Mesenteric fat pad (tissue), 1 donor: ENCODE measurements at regions not wholly inside any gene's neighbourhood (a gene's known extent, or its start where the extent isn't known, plus 50 kb on each side); places are given as distances from the start of the nearest gene placed in this dataset.
"Not testable (repeated sequence)": the region's sequence is repeated elsewhere in the genome, so short reads cannot be mapped to it uniquely, and the experiment has no call there.

Experiments
- DNase-seq: peaks from one replicate; pipeline ENCODE4 v3.0.0-alpha.2; 2020; ENCODE audit warnings: low spot score
- donor health status: DM: yes; HTN: yes; CAD: no.

DNA sequence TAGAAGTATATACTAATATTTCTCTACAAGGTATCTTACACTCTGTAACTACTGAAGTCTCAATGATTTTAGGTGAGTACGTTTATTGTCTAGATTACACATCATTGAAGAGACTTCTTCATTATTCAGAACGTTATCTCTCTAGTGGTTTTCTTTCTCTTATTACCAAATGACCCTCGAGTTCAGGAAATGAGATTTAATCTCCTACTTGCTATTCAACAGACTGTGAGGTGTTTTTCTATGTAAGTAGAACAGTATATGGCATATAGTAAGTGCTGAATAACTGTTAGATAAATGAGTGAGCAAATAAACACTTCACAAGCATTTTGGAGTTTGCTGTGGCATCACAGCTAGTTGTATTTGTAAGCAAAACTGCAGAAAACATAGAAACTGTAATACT is 947.2 kb upstream of the SLC39A10 start:
- DNase-seq = no peak

DNA sequence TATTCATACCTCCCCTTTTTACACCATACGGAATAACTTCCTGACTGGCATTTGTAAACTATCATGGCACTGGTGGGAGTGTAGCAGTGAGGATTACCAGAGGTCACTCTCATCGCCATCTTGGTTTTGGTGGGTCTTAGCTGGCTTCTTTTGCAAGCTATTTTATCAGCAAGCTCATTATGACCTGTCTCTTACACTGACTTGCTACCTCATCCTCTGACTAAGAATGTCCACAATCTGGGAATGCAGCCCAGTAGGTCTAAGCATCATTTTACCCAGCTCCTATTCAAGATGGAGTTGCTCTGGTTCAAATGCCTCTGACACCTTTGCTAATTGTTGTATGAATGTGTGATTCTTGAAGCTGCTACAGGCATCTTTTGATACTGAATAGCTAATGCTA is 950.8 kb upstream of the SLC39A10 start:
- no peak for DNase-seq

DNA sequence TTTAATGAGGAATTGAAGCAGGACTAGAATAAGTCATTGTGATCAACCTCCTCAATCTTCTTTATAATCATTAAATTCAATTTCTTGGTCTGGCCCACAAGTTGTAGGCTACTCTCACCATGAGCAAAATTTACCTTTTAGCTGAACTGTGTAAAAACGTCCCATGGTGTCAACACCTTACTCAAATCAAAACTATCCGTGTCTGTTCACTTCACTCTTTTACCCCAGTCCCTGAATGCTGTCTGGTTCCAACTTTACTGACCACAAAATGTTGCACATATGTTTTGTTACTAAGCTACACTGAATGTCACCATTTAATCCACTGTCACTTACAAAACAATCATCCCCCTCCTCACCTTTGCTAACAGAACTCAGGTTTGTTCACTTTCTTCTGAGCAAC is 951.6 kb upstream of the SLC39A10 start:
- DNase-seq = no peak

DNA sequence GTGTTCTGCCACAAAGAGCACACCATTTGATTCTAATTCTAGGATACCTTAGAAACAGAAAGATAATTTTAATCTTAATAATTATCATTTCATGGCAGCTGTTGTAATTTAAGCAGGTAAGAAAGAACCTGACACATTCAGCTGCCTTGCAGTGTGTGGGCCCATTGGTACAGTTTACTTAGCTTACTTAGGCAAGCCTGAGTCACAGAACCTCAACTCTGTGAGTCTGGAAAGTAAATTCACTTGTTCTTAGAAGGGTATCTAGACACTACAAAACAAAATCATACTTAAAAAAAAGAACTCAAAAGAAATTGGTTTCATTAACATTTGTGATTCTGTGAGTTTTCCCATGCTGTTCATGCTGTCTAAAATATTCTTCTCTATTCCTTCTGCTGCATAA is 956.3 kb upstream of the SLC39A10 start:
- DNase-seq = no peak

DNA sequence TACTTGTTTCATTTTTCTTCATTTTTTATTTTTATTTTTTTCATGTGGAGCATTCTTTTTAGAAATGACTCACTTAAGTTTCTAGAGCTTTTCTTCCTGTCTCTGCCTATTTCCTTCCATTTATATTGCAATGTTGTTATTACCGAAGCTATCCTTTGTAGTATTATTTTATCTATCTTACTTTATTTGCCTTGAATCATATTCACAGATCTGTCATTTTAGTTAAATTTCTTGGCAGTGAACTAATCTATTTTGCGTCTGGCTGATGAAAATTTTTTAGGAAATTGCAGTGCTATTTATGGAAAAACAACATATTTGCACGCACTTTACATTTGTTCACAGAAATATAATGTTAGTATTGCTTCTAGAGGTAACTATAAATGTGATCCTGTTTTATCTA is 956.9 kb upstream of the SLC39A10 start:
- no peak for DNase-seq

DNA sequence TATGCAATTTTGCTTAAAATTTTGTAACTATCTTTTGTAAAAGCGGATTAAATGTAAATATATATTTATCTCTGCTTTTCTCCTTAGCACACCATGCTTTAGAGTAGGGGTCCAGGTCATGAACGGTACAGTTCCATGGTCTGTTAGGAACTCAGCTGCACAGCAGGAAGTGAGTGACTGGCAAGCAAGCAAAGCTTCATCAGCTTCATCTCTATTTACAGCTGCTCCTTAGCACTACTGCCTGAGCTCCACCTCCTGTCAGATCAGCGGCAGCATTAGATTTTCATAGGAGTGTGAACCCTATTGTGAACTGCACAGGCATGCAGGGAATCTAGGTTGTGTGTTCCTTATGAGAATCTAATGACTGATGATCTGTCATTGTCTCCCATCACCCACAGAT is 959.0 kb upstream of the SLC39A10 start:
- DNase-seq = no peak

DNA sequence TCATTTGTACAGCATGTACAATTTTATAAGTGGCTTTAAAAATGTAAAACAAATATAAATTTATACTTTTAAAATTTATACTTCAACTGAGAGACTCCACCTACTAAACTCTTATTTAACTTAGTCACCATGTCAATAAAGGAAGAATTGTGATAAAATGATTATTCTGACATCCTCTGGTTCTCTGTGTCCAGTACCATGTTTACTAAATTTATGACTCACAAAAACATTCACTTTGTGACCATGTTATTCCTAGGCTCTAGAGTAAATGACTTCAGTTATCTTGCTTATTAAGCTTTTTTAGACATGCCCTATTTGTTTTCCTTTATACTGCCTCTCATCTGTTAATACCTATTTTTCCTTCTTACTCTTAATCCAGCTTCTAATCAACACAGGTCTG is 959.6 kb upstream of the SLC39A10 start:
- no peak for DNase-seq

DNA sequence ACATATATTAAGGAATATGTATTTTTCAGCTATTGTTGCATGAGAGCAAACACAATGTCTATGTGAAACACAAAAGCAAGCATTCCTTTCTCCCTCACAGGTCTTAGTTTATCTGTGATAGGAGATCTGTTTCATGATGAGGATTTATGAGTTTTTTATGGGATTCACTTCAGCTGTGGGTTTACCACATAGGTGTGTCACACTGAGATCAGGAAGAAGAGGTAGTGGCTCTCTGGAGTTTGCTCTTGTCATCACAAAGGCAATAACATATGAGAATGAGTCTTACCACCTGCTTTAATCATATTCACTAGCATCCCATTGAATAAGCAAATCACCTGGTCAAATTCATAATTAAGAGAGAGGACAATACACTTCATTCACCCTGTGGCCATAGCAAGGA is 960.3 kb upstream of the SLC39A10 start:
- no peak for DNase-seq

DNA sequence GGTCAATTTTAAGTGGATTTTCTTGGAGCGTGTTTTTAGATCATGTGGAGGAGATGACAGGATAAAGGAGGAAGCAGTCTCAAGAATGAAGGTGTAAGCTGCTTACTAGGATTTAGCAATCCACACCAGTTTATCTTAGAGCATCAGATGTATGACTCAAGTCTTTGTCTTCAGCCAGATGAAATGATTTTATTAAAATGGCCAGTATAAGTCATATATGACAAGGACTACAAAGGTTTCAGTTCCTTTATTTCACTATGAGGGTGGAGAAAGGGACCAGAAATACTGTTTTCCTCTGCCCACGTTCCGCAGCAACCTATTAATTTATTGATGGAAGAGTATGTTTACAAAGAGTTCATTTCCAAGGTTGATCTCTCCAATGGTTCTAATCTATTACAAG is 970.5 kb upstream of the SLC39A10 start:
- no peak for DNase-seq

DNA sequence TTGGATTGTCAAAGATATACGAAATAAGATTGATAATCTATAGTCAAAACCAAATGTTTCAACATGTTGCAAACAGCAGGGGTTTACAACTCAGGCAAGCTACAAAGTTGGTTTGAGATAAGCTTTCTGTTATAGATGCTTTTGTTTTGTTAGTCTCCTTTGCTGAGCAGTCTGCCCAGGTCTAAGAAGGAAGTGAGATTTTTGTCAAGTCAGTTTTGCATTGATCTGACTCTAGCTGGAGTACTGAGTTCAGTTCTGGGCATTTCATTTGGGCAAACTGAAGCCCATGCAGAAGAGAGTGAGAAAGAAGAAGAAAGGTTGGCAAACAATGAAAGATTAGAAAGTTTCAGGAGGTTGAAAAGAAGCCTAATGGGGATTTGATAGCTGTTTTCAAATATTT is 983.0 kb upstream of the SLC39A10 start:
- no peak for DNase-seq

DNA sequence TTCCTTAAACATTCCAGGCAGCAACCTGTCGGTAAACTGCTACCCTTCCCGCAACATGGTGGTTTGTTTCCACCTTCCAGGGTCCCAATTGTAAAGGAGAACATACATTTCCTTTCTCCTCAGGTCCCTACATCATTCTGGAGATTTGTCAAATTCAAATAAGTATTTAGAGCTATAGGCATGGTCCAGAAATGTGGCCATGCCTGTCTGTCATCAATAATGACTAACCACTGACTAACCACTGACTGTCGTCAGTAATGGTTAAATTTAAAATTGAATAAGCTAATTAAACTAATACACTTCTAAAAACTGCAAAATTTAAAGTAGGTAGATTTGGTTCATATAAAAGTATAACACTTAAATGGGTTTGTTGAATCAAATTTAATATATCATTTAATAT is 984.0 kb upstream of the SLC39A10 start:
- no peak for DNase-seq

DNA sequence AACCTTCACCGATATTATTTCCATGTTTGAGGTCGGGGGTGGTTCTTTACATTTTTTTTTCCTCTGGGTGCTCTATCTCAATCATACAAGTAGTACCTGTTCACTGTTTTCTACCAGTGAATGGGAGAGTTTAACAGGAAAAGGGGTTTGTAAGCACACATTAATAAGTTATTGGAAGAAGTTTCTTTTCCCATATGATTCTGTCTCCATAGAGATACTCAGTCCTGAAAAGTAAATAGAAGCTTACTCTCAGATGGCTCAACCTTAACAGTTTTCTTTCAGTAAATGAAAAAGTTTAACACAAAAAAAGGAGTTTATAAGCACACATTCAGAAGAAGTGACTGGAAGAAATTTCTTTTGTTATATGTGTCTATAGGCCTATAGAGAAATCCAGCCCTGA is 995.6 kb upstream of the SLC39A10 start:
- no peak for DNase-seq

DNA sequence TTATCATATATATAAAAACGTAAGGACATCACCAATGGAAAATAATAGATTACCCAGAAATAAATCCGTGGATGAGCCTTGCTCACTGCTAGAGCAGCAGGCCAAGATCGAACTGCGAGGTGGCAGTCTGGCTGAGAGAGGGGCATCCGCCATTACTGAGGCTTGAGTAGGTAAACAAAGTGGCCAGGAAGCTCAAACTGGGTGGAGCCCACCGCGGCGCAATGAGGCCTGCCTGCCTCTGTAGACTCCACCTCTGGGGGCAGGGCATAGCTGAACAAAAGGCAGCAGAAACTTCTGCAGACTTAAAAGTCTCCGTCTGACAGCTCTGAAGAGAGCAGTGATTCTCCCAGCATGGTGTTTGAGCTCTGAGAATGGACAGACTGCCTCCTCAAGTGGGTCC is 1018.0 kb upstream of the SLC39A10 start:
- not testable (repeated sequence) for DNase-seq

DNA sequence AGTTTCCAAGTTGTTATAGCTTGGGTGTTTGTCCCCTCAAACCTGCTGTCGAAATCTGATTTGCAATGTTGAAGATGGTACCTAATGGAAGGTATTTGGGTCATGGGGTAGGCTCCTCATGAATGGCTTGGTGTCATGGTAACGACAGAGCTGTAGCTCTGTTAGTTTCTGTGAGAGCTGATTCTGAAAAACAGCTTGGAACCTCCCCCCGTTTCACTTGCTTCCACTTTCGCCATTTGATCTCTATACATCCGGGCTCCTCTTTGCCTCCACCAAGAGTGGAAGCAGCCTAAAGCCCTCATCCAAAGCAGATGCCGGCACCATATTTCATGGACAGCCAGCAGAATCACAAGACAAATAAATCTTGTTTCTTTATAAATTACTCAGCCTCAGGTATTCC is 1035.1 kb upstream of the SLC39A10 start:
- no peak for DNase-seq

DNA sequence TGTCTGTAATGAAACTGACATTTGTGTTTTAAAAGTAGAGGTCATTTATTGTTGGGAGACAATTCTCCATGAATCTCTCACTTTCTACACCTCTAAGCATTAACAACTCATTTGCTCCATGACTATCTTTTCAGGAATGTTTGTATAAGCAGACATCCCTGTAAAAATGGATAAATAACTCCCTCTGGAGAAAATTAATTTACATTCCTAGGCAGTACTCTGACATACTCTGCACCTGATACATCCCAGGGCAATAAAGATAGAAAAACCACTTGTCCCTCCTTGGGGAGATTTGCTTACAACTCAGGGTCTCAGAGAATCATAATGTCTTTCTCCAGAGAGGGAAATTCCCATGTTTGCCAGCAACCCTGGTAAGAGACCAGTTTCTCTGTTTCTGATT is 1037.7 kb upstream of the SLC39A10 start:
- DNase-seq = no peak

DNA sequence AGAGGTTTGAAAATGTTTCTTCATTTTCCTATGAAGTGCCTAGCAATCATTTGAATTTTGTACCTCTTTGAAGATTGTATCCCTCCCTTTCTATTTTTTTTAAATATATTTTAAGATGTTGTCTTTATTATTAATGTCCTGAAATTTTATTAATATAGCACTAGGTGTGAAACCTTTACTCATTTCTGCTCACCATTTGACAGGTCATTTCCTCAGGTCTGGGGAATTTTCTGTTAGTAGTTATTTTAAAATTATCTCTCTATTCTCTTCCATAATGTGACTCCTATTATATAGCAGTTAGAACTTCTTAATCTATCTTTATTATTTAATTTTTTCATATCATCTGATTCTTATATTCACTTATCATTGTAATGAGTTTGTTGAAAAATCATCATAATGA is 1038.6 kb upstream of the SLC39A10 start:
- DNase-seq = no peak

DNA sequence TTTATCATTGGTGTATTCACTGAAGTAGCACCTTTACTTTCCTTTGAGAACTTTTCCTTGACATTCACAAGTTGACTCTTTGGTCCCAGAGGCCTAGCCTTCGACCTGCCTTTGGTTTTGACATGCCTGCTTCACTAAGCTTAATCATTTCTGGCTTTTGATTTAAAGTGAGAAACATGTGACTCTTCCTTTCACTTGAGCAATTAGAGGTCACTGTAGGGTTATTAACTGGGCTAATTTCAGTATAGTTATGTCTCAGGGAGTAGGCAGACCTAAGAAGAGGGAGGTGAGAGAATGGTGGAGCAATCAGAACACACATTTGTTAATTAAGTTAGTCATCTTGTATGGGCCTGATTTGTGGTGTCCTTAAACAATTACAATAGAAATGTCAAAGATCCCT is 1040.7 kb upstream of the SLC39A10 start:
- no peak for DNase-seq

DNA sequence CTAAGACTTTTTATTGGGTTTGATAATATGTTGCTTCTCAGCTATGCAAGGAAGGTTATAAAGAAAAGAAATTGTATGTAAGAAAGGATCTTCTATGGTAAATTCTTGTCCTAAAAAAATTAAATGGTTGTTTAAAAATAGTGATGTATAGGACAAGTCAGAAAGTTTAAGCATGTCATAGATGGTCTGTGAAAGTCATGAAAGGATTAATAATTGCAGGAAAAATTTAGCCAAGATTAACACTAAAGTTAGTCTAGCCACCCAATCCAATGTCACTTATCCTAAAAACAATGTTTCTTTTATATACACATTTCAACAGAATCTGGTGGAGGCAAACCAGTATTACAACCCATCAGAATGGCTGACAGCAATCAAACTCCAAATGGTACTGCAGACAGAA is 1046.7 kb upstream of the SLC39A10 start:
- no peak for DNase-seq

DNA sequence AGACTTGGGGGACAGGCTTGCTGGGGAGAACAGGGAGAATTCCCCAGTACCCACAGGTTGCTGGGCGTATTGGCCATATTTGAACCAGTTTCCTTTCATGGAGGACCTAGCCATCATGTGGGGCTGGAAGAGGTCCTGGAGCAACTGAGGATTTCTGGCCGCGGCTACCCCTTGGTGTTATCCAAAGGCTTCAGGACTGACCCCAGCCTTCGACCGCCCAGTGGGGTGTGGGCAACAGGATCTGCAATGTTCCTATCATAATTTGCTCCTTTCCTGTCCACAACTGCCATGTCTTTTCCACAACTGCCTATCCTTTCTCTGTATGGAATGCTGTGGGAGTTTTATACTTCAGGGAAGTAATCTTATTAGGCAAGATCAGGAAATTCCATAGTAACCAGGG is 1053.6 kb upstream of the SLC39A10 start:
- no peak for DNase-seq

DNA sequence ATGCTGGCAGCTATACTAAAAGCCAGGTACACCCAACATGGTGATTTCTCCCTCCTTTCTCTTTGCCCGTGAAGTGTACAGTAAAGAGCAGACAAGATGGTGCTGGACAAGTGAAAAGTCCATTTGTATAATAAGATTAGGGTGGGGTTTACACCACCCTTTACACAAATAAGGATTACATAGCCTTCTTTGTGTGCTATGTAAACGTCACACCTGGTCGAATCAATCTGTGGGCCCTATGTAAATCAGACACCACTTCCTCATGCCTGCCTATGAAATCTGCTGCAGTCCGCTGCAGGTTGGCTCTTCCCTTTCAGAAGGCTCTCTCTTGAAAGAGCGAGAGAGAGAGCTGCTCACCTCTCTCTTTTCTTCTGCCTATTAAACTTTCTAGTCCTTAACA is 1054.3 kb upstream of the SLC39A10 start:
- DNase-seq = no peak

DNA sequence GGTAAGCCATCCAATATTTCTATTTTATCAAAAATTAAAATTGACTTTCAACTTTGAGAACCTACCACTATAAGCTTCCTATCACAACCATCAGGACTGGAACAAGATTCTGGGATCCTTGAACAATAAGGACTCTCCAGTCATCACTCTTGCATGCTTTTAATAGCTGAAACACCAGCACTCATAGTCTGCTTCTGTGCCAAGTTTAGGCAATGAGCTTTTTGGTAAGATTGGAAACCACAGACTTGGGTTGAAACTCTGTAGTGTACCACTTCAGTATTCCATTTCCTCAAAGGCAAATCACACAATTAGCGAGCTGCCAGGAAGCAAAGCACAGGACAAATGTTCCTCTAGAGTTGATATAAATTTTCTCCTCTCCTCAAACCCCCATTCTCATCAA is 1065.8 kb upstream of the SLC39A10 start:
- no peak for DNase-seq

DNA sequence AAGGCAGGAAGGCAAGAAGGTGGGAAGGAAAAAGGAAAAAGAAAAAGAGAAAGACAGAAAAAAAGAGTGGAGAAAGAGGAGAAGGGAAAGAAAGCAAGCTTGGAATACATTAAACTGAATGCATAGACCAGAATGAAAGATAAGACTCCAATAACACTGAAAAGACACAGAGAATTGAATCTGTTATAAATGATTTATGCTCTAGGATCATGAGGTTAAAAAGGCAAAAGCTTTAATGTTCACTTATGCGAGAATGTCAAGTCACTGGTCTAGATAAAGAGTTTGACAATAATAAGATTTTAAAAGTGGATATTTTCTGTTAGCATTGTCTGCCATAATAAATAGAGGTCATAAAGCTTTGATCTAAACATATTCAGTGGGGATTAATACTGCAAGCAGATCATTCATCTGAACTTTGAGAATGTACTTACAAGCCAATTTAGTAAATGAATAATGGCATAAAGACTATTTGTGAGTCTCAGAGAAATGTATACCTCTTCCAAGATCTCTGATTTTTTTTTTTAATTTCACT is 1069.2 kb upstream of the SLC39A10 start:
- DNase-seq = no peak

DNA sequence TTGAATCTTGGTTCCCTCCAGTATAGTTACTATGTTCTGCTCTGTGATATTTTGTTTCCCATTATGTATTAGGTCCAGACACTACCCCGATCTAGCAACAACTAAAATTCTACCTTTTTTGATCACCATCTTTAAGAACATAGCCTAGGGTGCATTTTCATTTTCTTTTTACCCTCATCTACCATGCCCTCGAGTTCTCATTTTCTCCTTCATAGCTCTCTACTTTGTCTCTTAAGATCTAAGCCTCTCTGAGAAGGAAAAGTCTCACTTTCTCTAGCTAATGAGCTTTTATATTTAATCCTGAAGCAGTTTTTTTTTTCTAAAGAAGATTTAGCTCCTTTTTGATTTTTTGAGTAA is 1089.4 kb upstream of the SLC39A10 start:
- DNase-seq = no peak

DNA sequence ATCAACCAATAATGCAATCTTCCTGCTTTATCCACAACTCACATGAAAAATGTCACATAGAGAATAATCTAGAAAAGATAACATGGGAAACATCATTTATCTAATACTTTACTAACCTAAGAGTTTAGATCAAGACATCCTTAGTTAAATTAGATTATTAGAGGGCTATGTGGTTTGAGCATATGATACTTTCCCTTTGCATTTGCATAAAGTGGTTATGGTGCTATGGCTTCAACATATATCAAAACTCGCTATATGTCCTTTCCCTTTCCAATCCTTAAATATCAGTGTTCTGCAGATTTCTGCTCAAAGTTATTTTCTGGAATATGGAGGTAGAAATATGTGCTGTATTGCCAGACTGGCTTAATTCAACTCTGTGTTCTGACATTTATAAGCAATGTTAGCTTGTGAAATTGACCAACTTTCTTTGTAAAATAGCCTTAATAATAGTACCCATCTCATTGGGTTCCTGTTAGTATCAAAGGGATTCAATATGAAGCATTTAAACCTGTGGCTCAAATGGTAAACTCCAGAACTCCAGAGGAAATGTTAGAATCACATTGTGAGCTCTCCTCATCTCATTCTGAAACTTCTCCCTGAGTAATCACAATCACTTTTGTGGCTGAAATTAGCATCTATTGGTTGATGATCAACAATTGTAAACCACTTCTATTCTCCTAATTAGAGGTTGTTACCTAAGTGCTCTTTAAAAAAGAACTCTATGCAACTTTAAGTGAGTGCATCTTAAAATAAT is 1089.9 kb upstream of the SLC39A10 start:
- no peak for DNase-seq
